ENCODE measurements at regions not wholly inside any gene's neighbourhood (a gene's known extent, or its start where the extent isn't known, plus 50 kb on each side); places are given as distances from the start of the nearest gene placed in this dataset.

- Histone ChIP-seq H3K27me3 (no peaks in the 10 kb centered on the region), H3K4me1 (ENCODE audit: insufficient read depth) (peaks cover 7% of the 10 kb centered on the region), H3K4me3 (no peak overlapping the region), H3K9me3 (no peaks in the 10 kb centered on the region), H3K27ac (no peak overlapping the region), H3K36me3 (no peaks in the 10 kb centered on the region)
- WGBS, 3 donors: 91 to 94% (median 92%) methylated on average over 16 of the region's 16 CpGs
- TF ChIP-seq EP300 (IDR thresholded peaks at IDR 0.05): no peak
- TF ChIP-seq POLR2A (IDR thresholded peaks at IDR 0.05): no peak
- TF ChIP-seq, protein P1, sequence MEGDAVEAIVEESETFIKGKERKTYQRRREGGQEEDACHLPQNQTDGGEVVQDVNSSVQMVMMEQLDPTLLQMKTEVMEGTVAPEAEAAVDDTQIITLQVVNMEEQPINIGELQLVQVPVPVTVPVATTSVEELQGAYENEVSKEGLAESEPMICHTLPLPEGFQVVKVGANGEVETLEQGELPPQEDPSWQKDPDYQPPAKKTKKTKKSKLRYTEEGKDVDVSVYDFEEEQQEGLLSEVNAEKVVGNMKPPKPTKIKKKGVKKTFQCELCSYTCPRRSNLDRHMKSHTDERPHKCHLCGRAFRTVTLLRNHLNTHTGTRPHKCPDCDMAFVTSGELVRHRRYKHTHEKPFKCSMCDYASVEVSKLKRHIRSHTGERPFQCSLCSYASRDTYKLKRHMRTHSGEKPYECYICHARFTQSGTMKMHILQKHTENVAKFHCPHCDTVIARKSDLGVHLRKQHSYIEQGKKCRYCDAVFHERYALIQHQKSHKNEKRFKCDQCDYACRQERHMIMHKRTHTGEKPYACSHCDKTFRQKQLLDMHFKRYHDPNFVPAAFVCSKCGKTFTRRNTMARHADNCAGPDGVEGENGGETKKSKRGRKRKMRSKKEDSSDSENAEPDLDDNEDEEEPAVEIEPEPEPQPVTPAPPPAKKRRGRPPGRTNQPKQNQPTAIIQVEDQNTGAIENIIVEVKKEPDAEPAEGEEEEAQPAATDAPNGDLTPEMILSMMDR (IDR thresholded peaks at IDR 0.05): no peak
- no peak for DNase-seq
- intact Hi-C loops (cut with DNase I): no loop called here
Measured at GRCh38 chr6:168134560-168135201, 55.7 kb upstream of the FRMD1 start.

DNA sequence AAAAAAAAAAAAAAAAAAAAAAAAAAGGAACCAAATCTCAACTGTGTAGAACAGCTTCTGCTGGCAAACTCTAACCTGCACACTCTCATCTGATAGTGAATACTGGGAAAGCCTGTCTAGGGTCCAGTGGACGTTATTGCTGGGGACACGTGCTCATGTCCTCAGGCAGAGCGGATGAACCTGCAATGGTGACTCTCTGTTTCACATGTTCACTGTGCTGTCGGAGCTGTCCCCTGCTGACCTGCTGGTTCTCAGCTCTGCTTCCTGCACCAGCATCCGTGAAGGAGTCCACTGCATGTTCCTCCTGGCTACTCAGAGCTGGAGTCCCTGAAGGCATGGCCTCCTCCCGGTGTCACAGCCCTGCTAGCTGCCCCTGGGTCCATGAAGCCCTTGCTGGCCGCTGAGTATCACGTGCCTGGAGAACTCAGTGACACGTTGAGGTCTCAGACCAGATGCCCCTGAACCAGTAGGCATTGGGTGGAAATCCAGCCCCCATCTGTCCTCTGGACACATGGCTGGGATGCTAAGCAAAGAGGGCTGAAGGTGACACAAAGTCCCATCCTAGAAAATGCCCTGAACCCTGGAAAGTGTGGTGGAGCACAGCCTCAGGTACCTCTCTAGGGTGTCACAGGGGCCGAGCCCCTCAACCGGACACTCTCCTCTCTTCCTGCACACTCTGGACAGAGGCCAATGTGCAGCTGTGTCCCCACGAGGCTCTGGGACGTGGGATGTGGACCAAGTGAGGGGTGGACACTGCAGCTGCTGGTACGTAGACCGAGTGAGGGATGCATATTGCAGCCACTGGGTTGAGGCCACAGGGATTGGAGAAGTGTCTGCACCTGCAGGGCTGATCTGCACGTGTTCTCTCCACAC, 54.9 kb upstream of the FRMD1 start:
- TF ChIP-seq POLR2A (IDR thresholded peaks at IDR 0.05) (no peak), EP300 (IDR thresholded peaks at IDR 0.05) (no peak)
- TF ChIP-seq, protein P1 (IDR thresholded peaks at IDR 0.05): no peak
- 81 to 86% (median 86%) methylated on average over 16 of the region's 16 CpGs for WGBS, 3 donors
- intact Hi-C loops (cut with DNase I): no loop called here
- Histone ChIP-seq H3K36me3 (no peaks in the 10 kb centered on the region), H3K4me1 (ENCODE audit: insufficient read depth) (peaks cover 7% of the 10 kb centered on the region), H3K4me3 (no peak overlapping the region), H3K9me3 (no peaks in the 10 kb centered on the region), H3K27me3 (no peaks in the 10 kb centered on the region), H3K27ac (no peak overlapping the region)
- DNase-seq: peak in 1 of 5 donors; percentile 11

- H3K36me3 ChIP-seq: no peaks in the 10 kb centered on the region
- 1 to 9% (median 4%) methylated on average over 13 of the region's 13 CpGs for WGBS, 3 donors
- no peak overlapping the region for H3K27ac ChIP-seq
- intact Hi-C loops (cut with DNase I): no loop called here
- H3K27me3 ChIP-seq: no peaks in the 10 kb centered on the region
- peaks cover 7% of the 10 kb centered on the region for H3K4me1 ChIP-seq (ENCODE audit: insufficient read depth)
- H3K4me3 ChIP-seq: peak overlapping the region; percentile 25
- DNase-seq: peak; percentile 32 to 79 (median 67)
- TF ChIP-seq POLR2A (IDR thresholded peaks at IDR 0.05) (no peak), EP300 (IDR thresholded peaks at IDR 0.05) (no peak)
- TF ChIP-seq, protein P1 (IDR thresholded peaks at IDR 0.05): no peak
- H3K9me3 ChIP-seq: no peaks in the 10 kb centered on the region
Measured at GRCh38 chr6:168133168-168133561, 54.2 kb upstream of the FRMD1 start.

- no peaks in the 10 kb centered on the region for H3K9me3 ChIP-seq
- H3K4me3 ChIP-seq: peak overlapping the region; percentile 25
- TF ChIP-seq, protein P1 (IDR thresholded peaks at IDR 0.05): peak in 1 of 3 donors; percentile 46
- TF ChIP-seq POLR2A (IDR thresholded peaks at IDR 0.05) (no peak), EP300 (IDR thresholded peaks at IDR 0.05) (no peak)
- peak; percentile 32 to 63 (median 49) for DNase-seq
- H3K36me3 ChIP-seq: no peaks in the 10 kb centered on the region
- no peak overlapping the region for H3K27ac ChIP-seq
- peaks cover 7% of the 10 kb centered on the region for H3K4me1 ChIP-seq (ENCODE audit: insufficient read depth)
- intact Hi-C loops (cut with DNase I): no loop called here
- 6 to 21% (median 13%) methylated on average over 27 to 34 of the region's 34 CpGs for WGBS, 3 donors
- no peaks in the 10 kb centered on the region for H3K27me3 ChIP-seq
Measured at GRCh38 chr6:168132531-168133167, 53.6 kb upstream of the FRMD1 start.

All from ovary (tissue), 7 donors.